H1 (cell line): ENCODE measurements at regions not wholly inside any gene's neighbourhood (a gene's known extent, or its start where the extent isn't known, plus 50 kb on each side); places are given as distances from the start of the nearest gene placed in this dataset.

ENCODE experiments used
- CTCF ChIA-PET: fragments of 300-600 bp; sonication (Branson Sonifier 250); formaldehyde crosslinking; loops from one replicate; lab custom pipeline; 2021; ENCODE audit not compliant: partially characterized antibody; lab: Charles Lee
- POLR2A ChIA-PET: fragments of 300-600 bp; sonication (Branson Sonifier 250); formaldehyde crosslinking; loops from one replicate; lab custom pipeline; 2021; ENCODE audit warnings: inconsistent platforms; ENCODE audit not compliant: partially characterized antibody; lab: Charles Lee
- DNase-seq, 2 experiments: peaks; one replicate each; pipeline versions ENCODE4 v3.0.0 to v3.0.0-alpha.2; 2010 to 2022; ENCODE audit warnings: low spot score in 2 of 2, low read depth in 1 of 2, mixed read lengths in 1 of 2
- FAIRE-seq: peaks from 2 replicates; lab custom pipeline; 2011; peaks lifted over from hg19 to GRCh38; lab: Jason Lieb, UNC
- H2AFZ ChIP-seq: 2 replicates; pipeline ENCODE4 v1.8.1; 2012; ENCODE audit warnings: low read length, inconsistent platforms
- H2AK5ac ChIP-seq: 2 replicates; pipeline ENCODE4 v1.6.1; 2013; ENCODE audit warnings: low read depth, low read length
- H2BK120ac ChIP-seq: replicated peaks from 2 replicates; pipeline ENCODE3; 2013; ENCODE audit warnings: low read depth, low read length, inconsistent platforms
- H2BK12ac ChIP-seq: 2 replicates; pipeline ENCODE4 v1.6.1; 2013; ENCODE audit warnings: low read depth, low read length
- H2BK15ac ChIP-seq: 2 replicates; pipeline ENCODE4 v1.6.1; 2013; ENCODE audit warnings: low read length
- H2BK20ac ChIP-seq: 2 replicates; pipeline ENCODE4 v1.6.1; 2013; ENCODE audit warnings: low read length
- H2BK5ac ChIP-seq: 2 replicates; pipeline ENCODE4 v1.6.1; 2013; ENCODE audit warnings: low read depth, low read length
- H3K14ac ChIP-seq: 2 replicates; pipeline ENCODE4 v1.6.1; 2013; ENCODE audit warnings: inconsistent platforms; ENCODE audit not compliant: insufficient read length
- H3K18ac ChIP-seq: 2 replicates; pipeline ENCODE4 v1.6.1; 2013; ENCODE audit warnings: low read length; ENCODE audit errors: extremely low read depth
- H3K23ac ChIP-seq: 2 replicates; pipeline ENCODE4 v1.6.1; 2013; ENCODE audit warnings: inconsistent platforms; ENCODE audit not compliant: insufficient read length
- H3K23me2 ChIP-seq: 2 replicates; pipeline ENCODE4 v1.6.1; 2013; ENCODE audit warnings: low read depth, low read length
- H3K27ac ChIP-seq: 2 replicates; pipeline ENCODE4 v1.6.1; 2011; ENCODE audit warnings: low read depth, low read length, inconsistent platforms
- H3K27me3 ChIP-seq, 4 experiments: replicated peaks in 1 of 4; 1 replicate in 1 of 4; 2 replicates in 3 of 4; pipeline versions ENCODE4 v1.6.1 to v1.8.1; 2011 to 2013; ENCODE audit warnings: low read length in 3 of 4, mild to moderate bottlenecking in 3 of 4, inconsistent platforms in 2 of 4, mixed read lengths in 2 of 4, moderate library complexity in 1 of 4; ENCODE audit not compliant: control insufficient read depth in 3 of 4, insufficient read depth in 3 of 4; ENCODE audit errors: extremely low read depth in 1 of 4
- H3K36me3 ChIP-seq, 4 experiments: 2 replicates each; pipeline versions ENCODE4 v1.6.1 to v1.8.1; 2011 to 2013; ENCODE audit warnings: mild to moderate bottlenecking in 4 of 4, low read length in 3 of 4, moderate library complexity in 2 of 4, control low read depth in 1 of 4, inconsistent platforms in 1 of 4; ENCODE audit not compliant: insufficient read depth in 4 of 4, control insufficient read depth in 2 of 4
- H3K4ac ChIP-seq: replicated peaks from 2 replicates; pipeline ENCODE3; 2013; ENCODE audit warnings: low read length, low read depth, mixed read lengths, inconsistent platforms; ENCODE audit not compliant: insufficient read length
- H3K4me1 ChIP-seq, 4 experiments: replicated peaks in 1 of 4; 1 replicate in 1 of 4; 2 replicates in 3 of 4; pipeline versions ENCODE4 v1.6.1 to v1.8.1; 2011 to 2013; ENCODE audit warnings: low read length in 3 of 4, inconsistent platforms in 2 of 4, mixed read lengths in 1 of 4; ENCODE audit not compliant: insufficient read depth in 4 of 4, control insufficient read depth in 3 of 4
- H3K4me2 ChIP-seq, 2 experiments: 2 replicates each; pipeline versions ENCODE4 v1.6.1 to v1.8.1; 2011 to 2013; ENCODE audit warnings: low read depth in 2 of 2, low read length in 2 of 2, control low read depth in 1 of 2, inconsistent platforms in 1 of 2, mild to moderate bottlenecking in 1 of 2; ENCODE audit not compliant: insufficient read depth in 1 of 2
- H3K4me3 ChIP-seq, 4 experiments: fragments of 200-600, 300-600 bp in 1 of 4; sonication (generic), shearing (Covaris generic), sonication (Bioruptor Twin) in 1 of 4; 2 replicates each; pipeline versions ENCODE4 v1.5.1 to v1.8.1; 2011 to 2016; ENCODE audit warnings: low read length in 4 of 4, low read depth in 3 of 4, control low read depth in 2 of 4, inconsistent platforms in 2 of 4, mild to moderate bottlenecking in 2 of 4, mixed read lengths in 1 of 4, moderate library complexity in 1 of 4; ENCODE audit not compliant: insufficient read depth in 2 of 4; ENCODE audit errors: extremely low read depth in 1 of 4
- H3K56ac ChIP-seq: replicated peaks from 2 replicates; pipeline ENCODE3; 2013; ENCODE audit warnings: low read depth, mild to moderate bottlenecking, mixed read lengths, low read length, inconsistent platforms; ENCODE audit not compliant: insufficient read length
- H3K79me1 ChIP-seq: 2 replicates; pipeline ENCODE4 v1.6.1; 2013; ENCODE audit warnings: low read depth, low read length, control low read depth
- H3K79me2 ChIP-seq, 2 experiments: 2 replicates each; pipeline versions ENCODE4 v1.6.1 to v1.8.1; 2012 to 2013; ENCODE audit warnings: low read length in 2 of 2, mild to moderate bottlenecking in 2 of 2, inconsistent platforms in 1 of 2; ENCODE audit not compliant: insufficient read depth in 2 of 2, control insufficient read depth in 1 of 2
- H3K9ac ChIP-seq, 4 experiments: replicated peaks in 1 of 4; 1 replicate in 1 of 4; 2 replicates in 3 of 4; pipeline versions ENCODE4 v1.6.1 to v1.8.1; 2011 to 2013; ENCODE audit warnings: low read depth in 3 of 4, low read length in 3 of 4, control low read depth in 2 of 4, mild to moderate bottlenecking in 2 of 4, moderate library complexity in 2 of 4, inconsistent platforms in 1 of 4; ENCODE audit errors: extremely low read depth in 1 of 4
- H3K9me3 ChIP-seq, 2 experiments: 2 replicates each; pipeline versions ENCODE4 v1.6.1 to v1.8.1; 2012 to 2013; ENCODE audit warnings: mild to moderate bottlenecking in 2 of 2, moderate library complexity in 2 of 2, control low read depth in 1 of 2, inconsistent platforms in 1 of 2, low read depth in 1 of 2, low read length in 1 of 2, mixed read lengths in 1 of 2; ENCODE audit not compliant: insufficient read depth in 2 of 2
- H4K20me1 ChIP-seq, 2 experiments: replicated peaks in 1 of 2; 2 replicates each; pipeline versions ENCODE3 to v1.8.1; 2011 to 2013; ENCODE audit warnings: inconsistent platforms in 2 of 2, low read length in 2 of 2, mild to moderate bottlenecking in 1 of 2; ENCODE audit not compliant: insufficient read depth in 2 of 2, control insufficient read depth in 1 of 2
- H4K5ac ChIP-seq: 2 replicates; pipeline ENCODE4 v1.6.1; 2013; ENCODE audit warnings: low read length, low read depth, mixed read lengths, inconsistent platforms; ENCODE audit not compliant: insufficient read length
- H4K8ac ChIP-seq: 2 replicates; pipeline ENCODE4 v1.8.0; 2013; ENCODE audit warnings: mild to moderate bottlenecking, moderate library complexity, low read length, inconsistent platforms; ENCODE audit not compliant: insufficient read depth; ENCODE audit errors: extremely low read depth
- H4K91ac ChIP-seq: replicated peaks from 2 replicates; pipeline ENCODE3; 2013; ENCODE audit warnings: low read length, mixed read lengths, inconsistent platforms; ENCODE audit not compliant: insufficient read length
- ASH2L ChIP-seq: fragments of 200-600, 300-600 bp; sonication (generic); IDR thresholded peaks from one replicate; pipeline ENCODE4 v1.7.1; 2017; ENCODE audit warnings: low read length
- BACH1 ChIP-seq: IDR thresholded peaks from 2 replicates; pipeline ENCODE4 v1.6.1; 2012; ENCODE audit warnings: low read length, improper control_type of control experiment
- EP300 ChIP-seq, 2 experiments: IDR thresholded peaks; 1 replicate in 1 of 2; 2 replicates in 1 of 2; pipeline ENCODE4 v1.6.1; 2011 to 2012; ENCODE audit warnings: low read depth in 2 of 2, low read length in 2 of 2, mild to moderate bottlenecking in 2 of 2, borderline replicate concordance in 1 of 2, inconsistent platforms in 1 of 2, moderate library complexity in 1 of 2
- HDAC6 ChIP-seq: IDR thresholded peaks from one replicate; pipeline ENCODE4 v1.7.1; 2012; ENCODE audit warnings: low read depth, mild to moderate bottlenecking, inconsistent platforms, low read length, moderate library complexity
- KDM1A ChIP-seq: fragments of 200-600, 300-600 bp; sonication (generic); IDR thresholded peaks from 2 replicates; pipeline ENCODE4 v1.7.1; 2016; ENCODE audit warnings: mild to moderate bottlenecking, low read length, borderline replicate concordance
- KDM5A ChIP-seq: fragments of 200-600 bp; IDR thresholded peaks from 2 replicates; pipeline ENCODE4 v1.7.1; 2012; ENCODE audit warnings: mild to moderate bottlenecking, low read length, inconsistent platforms, mixed read lengths
- POLR2A ChIP-seq, 2 experiments: IDR thresholded peaks; 1 replicate in 1 of 2; 2 replicates in 1 of 2; pipeline ENCODE4 v1.6.1; 2011; ENCODE audit warnings: low read depth in 2 of 2, low read length in 2 of 2, mild to moderate bottlenecking in 2 of 2; ENCODE audit errors: control extremely low read depth in 1 of 2
- SIRT6 ChIP-seq: IDR thresholded peaks from one replicate; pipeline ENCODE4 v1.7.1; 2012; ENCODE audit warnings: low read length, inconsistent platforms
- SP1 ChIP-seq: IDR thresholded peaks from 2 replicates; pipeline ENCODE4 v1.6.1; 2011; ENCODE audit warnings: low read depth, low read length
- SP4 ChIP-seq: IDR thresholded peaks from 2 replicates; pipeline ENCODE4 v1.6.1; 2012; ENCODE audit warnings: low read length, inconsistent platforms
- TF ChIP-seq, protein P1 (sequence below): IDR thresholded peaks from 2 replicates; pipeline ENCODE4 v1.6.1; 2012; ENCODE audit warnings: inconsistent platforms

DNA sequence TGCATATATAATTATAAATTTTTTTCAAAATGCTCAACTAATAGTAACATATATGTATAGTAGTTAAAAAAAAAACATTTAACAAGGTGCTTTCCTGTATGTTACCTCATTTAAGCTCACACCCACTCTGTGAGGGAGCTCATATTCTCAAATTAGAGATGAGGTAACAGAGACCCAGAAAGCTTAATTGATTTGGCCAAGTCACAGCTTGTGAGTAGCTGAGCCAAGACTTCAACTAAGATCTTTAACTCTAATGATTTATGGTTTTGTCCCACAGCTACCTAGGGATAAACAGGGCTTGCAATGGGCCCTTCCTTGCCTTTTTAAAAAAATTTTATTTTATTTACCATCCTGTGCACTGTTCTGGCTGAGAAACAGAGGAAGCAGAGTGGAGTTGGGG lies 230.0 kb upstream of the GOLIM4 start:
- TF ChIP-seq ASH2L (no peak), EP300 (IDR thresholded peaks at IDR 0.05; ENCODE audit: borderline replicate concordance in 1 of 2, low read depth in 2 of 2, low read length in 2 of 2) (no peak), KDM1A (no peak), BACH1 (no peak), HDAC6 (no peak), KDM5A (no peak), SIRT6 (no peak), SP4 (no peak), SP1 (no peak), POLR2A (IDR thresholded peaks at IDR 0.05; ENCODE audit: control extremely low read depth in 1 of 2, low read depth in 2 of 2, low read length in 2 of 2) (no peak)
- TF ChIP-seq, protein P1, sequence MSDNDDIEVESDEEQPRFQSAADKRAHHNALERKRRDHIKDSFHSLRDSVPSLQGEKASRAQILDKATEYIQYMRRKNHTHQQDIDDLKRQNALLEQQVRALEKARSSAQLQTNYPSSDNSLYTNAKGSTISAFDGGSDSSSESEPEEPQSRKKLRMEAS: no peak
- H3K79me1 ChIP-seq: no peaks in the 10 kb centered on the region
- no peaks in the 10 kb centered on the region for H3K4me1 ChIP-seq
- no peaks in the 10 kb centered on the region for H3K27me3 ChIP-seq
- H3K4me2 ChIP-seq: no peak overlapping the region
- H2BK20ac ChIP-seq: no peak overlapping the region
- no peaks in the 10 kb centered on the region for H3K9me3 ChIP-seq
- no peak overlapping the region for H3K14ac ChIP-seq
- no peak overlapping the region for H3K9ac ChIP-seq
- no peak overlapping the region for H2BK15ac ChIP-seq
- H2BK5ac ChIP-seq: no peak overlapping the region
- H2BK12ac ChIP-seq: no peak overlapping the region
- H3K4me3 ChIP-seq: no peak overlapping the region
- H3K4ac ChIP-seq: no peak overlapping the region
- H3K23me2 ChIP-seq: no peaks in the 10 kb centered on the region
- H4K91ac ChIP-seq: no peak overlapping the region
- CTCF ChIA-PET: interaction anchor here (0.6 kb wide), 2 partner anchors 85 to 553 kb away, joined by 3 to 4 read pairs; no protein-coding TSS in a partner anchor
- H3K27ac ChIP-seq: no peak overlapping the region
- no peak overlapping the region for H2BK120ac ChIP-seq
- no peak overlapping the region for H2AK5ac ChIP-seq
- no peaks in the 10 kb centered on the region for H3K36me3 ChIP-seq
- no peak overlapping the region for H2AFZ ChIP-seq
- POLR2A ChIA-PET: interaction anchor here (0.8 kb wide), 1 partner anchor 20 kb away, joined by 3 read pairs; no protein-coding TSS in a partner anchor
- H3K23ac ChIP-seq: no peak overlapping the region
- FAIRE-seq (no peak), DNase-seq (no peak)
- H3K79me2 ChIP-seq: no peaks in the 10 kb centered on the region
- H4K20me1 ChIP-seq: no peaks in the 10 kb centered on the region
- H3K56ac ChIP-seq: no peak overlapping the region
- H4K8ac ChIP-seq: no peak overlapping the region
- no peak overlapping the region for H4K5ac ChIP-seq
- H3K18ac ChIP-seq: no peak overlapping the region
